Right lobe of liver (tissue), 6 donors: ENCODE measurements at regions not wholly inside any gene's neighbourhood (a gene's known extent, or its start where the extent isn't known, plus 50 kb on each side); places are given as distances from the start of the nearest gene placed in this dataset.

ENCODE experiments used
- ATAC-seq, 4 donors: fragments of 200-7000 bp; cut with Tn5 transposase; one replicate each; pipeline ENCODE4 v1.9.1; 2020; ENCODE audit warnings: mild to moderate bottlenecking in 4 of 4, moderate library complexity in 4 of 4
- DNase-seq, 3 donors: peaks; one replicate each; pipeline ENCODE4 v3.0.0-alpha.2; 2020
- H3K27ac ChIP-seq, 3 donors: fragments of 200-600 bp; one replicate each; pipeline ENCODE4 v1.8.0; 2022
- H3K27me3 ChIP-seq, 2 donors: fragments of 200-600 bp; one replicate each; pipeline ENCODE4 v1.8.0; 2022
- H3K36me3 ChIP-seq, 4 donors: fragments of 200-600 bp; sonication (generic) in 1 of 4; one replicate each; pipeline versions ENCODE4 v1.5.1 to v1.8.0; 2017 to 2022; ENCODE audit warnings: control low read depth in 1 of 4
- H3K4me1 ChIP-seq, 4 donors: fragments of 200-600 bp; sonication (generic) in 1 of 4; one replicate each; pipeline versions ENCODE4 v1.5.1 to v1.8.0; 2017 to 2022; ENCODE audit warnings: control low read depth in 1 of 4
- H3K4me3 ChIP-seq, 3 donors: fragments of 200-600 bp; one replicate each; pipeline ENCODE4 v1.8.0; 2022
- H3K9me3 ChIP-seq, 4 donors: fragments of 200-600 bp; sonication (generic) in 1 of 4; one replicate each; pipeline versions ENCODE4 v1.5.1 to v1.8.0; 2017 to 2022; ENCODE audit warnings: control low read depth in 1 of 4
- CTCF ChIP-seq, 4 donors: fragments of 200-600 bp in 3 of 4; fragments of 450-650 bp in 1 of 4; IDR thresholded peaks; one replicate each; pipeline versions ENCODE4 v1.5.1 to v1.8.0; 2016 to 2022; ENCODE audit warnings: antibody characterized with exemption in 4 of 4, mild to moderate bottlenecking in 2 of 4
- POLR2A ChIP-seq: fragments of 450-650 bp; IDR thresholded peaks from one replicate; pipeline ENCODE4 v1.6.1; 2017; ENCODE audit warnings: antibody characterized with exemption, mild to moderate bottlenecking
- WGBS: methylation state at CpG from one replicate; pipeline ENCODE4 v1.1.6; 2018; ENCODE audit warnings: low coverage, low lambda C conversion rate; ENCODE audit not compliant: insufficient coverage; ENCODE audit errors: missing lambda C conversion rate; 5-methylcytosine and 5-hydroxymethylcytosine counted together
- intact Hi-C, 2 donors: fragments of 100-400 bp; cut with DNase I; formaldehyde crosslinking; loops; one replicate each; pipeline versions ENCODE4 v1.11.2 to v1.14.1; 2022
- donor health status: DM: no; HTN: yes; CAD: no.
- donor health status: DM: no; HTN: no; CAD: no.
- donor health status: DM: no; HTN: no; CAD: no.
- donor health status: DM: no; HTN: yes; CAD: no.
- donor health status: DM: no; HTN: yes; CAD: no.

- no peak for DNase-seq
- no peak for ATAC-seq
- TF ChIP-seq CTCF (IDR thresholded peaks at IDR 0.05) (no peak), POLR2A (no peak)
- Histone ChIP-seq H3K4me3 (no peak overlapping the region), H3K27me3 (no peaks in the 10 kb centered on the region), H3K27ac (no peak overlapping the region), H3K36me3 (no peaks in the 10 kb centered on the region), H3K4me1 (no peaks in the 10 kb centered on the region), H3K9me3 (peaks cover 0 to 6% (median 0%) of the 10 kb centered on the region in 4 donors)
- WGBS, result 60% methylated on average over 1 of the region's 1 CpG
- intact Hi-C loops, result no loop called here
Observed at GRCh38 chr4:134567461-134567860, 365.9 kb upstream of the PABPC4L start.

- TF ChIP-seq CTCF (IDR thresholded peaks at IDR 0.05) (no peak), POLR2A (no peak)
- Histone ChIP-seq H3K9me3 (no peaks in the 10 kb centered on the region), H3K36me3 (no peaks in the 10 kb centered on the region), H3K4me3 (no peak overlapping the region), H3K27ac (no peak overlapping the region), H3K4me1 (no peaks in the 10 kb centered on the region), H3K27me3 (no peaks in the 10 kb centered on the region)
- WGBS, result 11% methylated on average over 3 of the region's 3 CpGs
- DNase-seq, result no peak
- ATAC-seq, result no peak
- intact Hi-C loops, result no loop called here
Observed at GRCh38 chr4:134560728-134561127, 359.1 kb upstream of the PABPC4L start.

GRCh38 chr4:134552063-134552462, 350.5 kb upstream of the PABPC4L start:
- intact Hi-C loops, result no loop called here
- no peaks in the 10 kb centered on the region for H3K9me3 ChIP-seq
- H3K4me3 ChIP-seq, result no peak overlapping the region
- H3K27ac ChIP-seq, result no peak overlapping the region
- H3K4me1 ChIP-seq, result no peaks in the 10 kb centered on the region
- TF ChIP-seq CTCF (IDR thresholded peaks at IDR 0.05) (no peak), POLR2A (no peak)
- no peak for DNase-seq
- 8% methylated on average over 1 of the region's 1 CpG for WGBS
- no peaks in the 10 kb centered on the region for H3K36me3 ChIP-seq
- H3K27me3 ChIP-seq, result no peaks in the 10 kb centered on the region
- no peak for ATAC-seq

DNA sequence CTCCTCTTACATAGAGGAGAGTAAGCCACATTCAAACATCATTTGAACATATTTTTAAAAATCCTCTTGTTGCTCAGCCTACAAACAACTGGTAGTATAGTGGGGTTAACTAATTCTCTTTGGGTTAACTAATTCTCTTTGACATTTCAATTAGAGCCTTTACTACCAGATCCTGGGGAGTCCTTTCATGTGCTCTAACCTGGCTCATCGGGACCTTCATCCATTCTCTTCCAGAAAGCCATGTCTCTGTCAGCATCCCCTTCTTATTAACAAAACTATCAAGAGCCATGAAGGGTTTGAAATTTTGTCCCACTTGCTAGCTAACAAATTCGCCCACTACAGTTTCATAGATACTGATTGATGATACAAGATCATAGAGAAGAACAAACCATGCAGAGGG, 349.8 kb upstream of the PABPC4L start:
- ATAC-seq, result no peak
- WGBS, result 23% methylated on average over 2 of the region's 2 CpGs
- intact Hi-C loops, result no loop called here

More for the DNA sequence above, 349.8 kb upstream of the PABPC4L start:
- Histone ChIP-seq H3K27ac (no peak overlapping the region), H3K27me3 (no peaks in the 10 kb centered on the region), H3K4me3 (no peak overlapping the region), H3K4me1 (no peaks in the 10 kb centered on the region), H3K36me3 (no peaks in the 10 kb centered on the region), H3K9me3 (no peaks in the 10 kb centered on the region)
- TF ChIP-seq CTCF (IDR thresholded peaks at IDR 0.05) (no peak), POLR2A (no peak)
- no peak for DNase-seq
